Loucy (cell line): ENCODE measurements at regions not wholly inside any gene's neighbourhood (a gene's known extent, or its start where the extent isn't known, plus 50 kb on each side); places are given as distances from the start of the nearest gene placed in this dataset.

Experiments
- H2AFZ ChIP-seq: fragments of 200-600 bp; sonication (generic); 2 replicates; pipeline ENCODE4 v1.6.0; 2016; ENCODE audit warnings: antibody characterized with exemption, mild to moderate bottlenecking, low read length, moderate library complexity
- H3F3A ChIP-seq: fragments of 200-600 bp; 2 replicates; pipeline ENCODE4 v1.6.0; 2016; ENCODE audit warnings: antibody characterized with exemption, low read depth, mild to moderate bottlenecking
- H3K27me3 ChIP-seq: fragments of 200-600 bp; sonication (generic); 2 replicates; pipeline ENCODE4 v1.6.1; 2014; ENCODE audit warnings: low read length, mild to moderate bottlenecking; ENCODE audit not compliant: insufficient read depth, poor library complexity, severe bottlenecking
- H3K36me3 ChIP-seq: fragments of 200-600 bp; sonication (generic); 2 replicates; pipeline ENCODE4 v1.6.1; 2016; ENCODE audit warnings: low read length; ENCODE audit not compliant: insufficient read depth
- H3K4me1 ChIP-seq: fragments of 200-600 bp; sonication (generic); 2 replicates; pipeline ENCODE4 v1.5.1; 2014; ENCODE audit warnings: low read length, mild to moderate bottlenecking; ENCODE audit not compliant: insufficient read depth, poor library complexity, severe bottlenecking
- H3K4me2 ChIP-seq: fragments of 200-600 bp; sonication (generic); 2 replicates; pipeline ENCODE4 v1.6.0; 2014; ENCODE audit warnings: antibody characterized with exemption, low read length, low read depth, mild to moderate bottlenecking; ENCODE audit not compliant: poor library complexity, severe bottlenecking
- H3K4me3 ChIP-seq: fragments of 200-600 bp; sonication (generic); 2 replicates; pipeline ENCODE4 v1.5.1; 2014; ENCODE audit warnings: low read length, mild to moderate bottlenecking, mixed read lengths; ENCODE audit not compliant: poor library complexity, severe bottlenecking
- H3K79me2 ChIP-seq: fragments of 200-600 bp; sonication (generic); 2 replicates; pipeline ENCODE4 v1.6.1; 2014; ENCODE audit warnings: low read length; ENCODE audit not compliant: insufficient read depth
- H3K9ac ChIP-seq: fragments of 200-600 bp; sonication (generic); 2 replicates; pipeline ENCODE4 v1.6.0; 2014; ENCODE audit warnings: mild to moderate bottlenecking, low read depth, low read length, moderate library complexity; ENCODE audit not compliant: poor library complexity, severe bottlenecking
- H3K9me2 ChIP-seq: fragments of 200-600 bp; sonication (generic); replicated peaks from 2 replicates; pipeline ENCODE4 v1.6.1; 2016; ENCODE audit warnings: low read depth, low read length, mixed read lengths
- H3K9me3 ChIP-seq: fragments of 200-600 bp; sonication (generic); 2 replicates; pipeline ENCODE4 v1.6.1; 2014; ENCODE audit warnings: mild to moderate bottlenecking, antibody characterized with exemption, low read length, low read depth; ENCODE audit not compliant: insufficient read depth
- H4K20me1 ChIP-seq: fragments of 200-600 bp; sonication (generic); 2 replicates; pipeline ENCODE4 v1.6.0; 2014; ENCODE audit warnings: antibody characterized with exemption, low read length, mild to moderate bottlenecking; ENCODE audit not compliant: insufficient read depth, poor library complexity, severe bottlenecking
- CTCF ChIP-seq: fragments of 200-600 bp; sonication (generic); conservative IDR thresholded peaks from 2 replicates; pipeline ENCODE4 v1.5.1; 2014; ENCODE audit warnings: mild to moderate bottlenecking, antibody characterized with exemption, low read length
- EZH2phosphoT487 ChIP-seq: fragments of 200-600 bp; IDR thresholded peaks from 2 replicates; pipeline ENCODE4 v1.6.1; 2018; ENCODE audit warnings: antibody characterized with exemption, mild to moderate bottlenecking, moderate library complexity, borderline replicate concordance

- no peaks in the 10 kb centered on the region for H3K9me2 ChIP-seq
- H3K9ac ChIP-seq: no peak overlapping the region
- no peak for TF ChIP-seq CTCF
- no peak for TF ChIP-seq EZH2phosphoT487
- no peaks in the 10 kb centered on the region for H3K79me2 ChIP-seq
- no peaks in the 10 kb centered on the region for H3K9me3 ChIP-seq
- H2AFZ ChIP-seq: no peak overlapping the region
- H3K36me3 ChIP-seq: no peaks in the 10 kb centered on the region
- H3K4me3 ChIP-seq: no peak overlapping the region
- no peaks in the 10 kb centered on the region for H3K27me3 ChIP-seq
- peak overlapping the region; percentile 19 for H3K4me2 ChIP-seq
- H3K4me1 ChIP-seq: peaks cover 27% of the 10 kb centered on the region
- H3F3A ChIP-seq: no peaks in the 10 kb centered on the region
- H4K20me1 ChIP-seq: no peaks in the 10 kb centered on the region
Measured at GRCh38 chr4:138095378-138095777, 146.8 kb downstream of the SLC7A11 start.

- no peaks in the 10 kb centered on the region for H4K20me1 ChIP-seq
- no peaks in the 10 kb centered on the region for H3K9me3 ChIP-seq
- H3K4me1 ChIP-seq: peaks cover 16% of the 10 kb centered on the region
- H3K36me3 ChIP-seq: no peaks in the 10 kb centered on the region
- TF ChIP-seq EZH2phosphoT487 (no peak), CTCF (no peak)
- no peak overlapping the region for H3K9ac ChIP-seq
- H3K9me2 ChIP-seq: no peaks in the 10 kb centered on the region
- H3K4me3 ChIP-seq: no peak overlapping the region
- H3F3A ChIP-seq: no peaks in the 10 kb centered on the region
- H2AFZ ChIP-seq: no peak overlapping the region
- no peaks in the 10 kb centered on the region for H3K27me3 ChIP-seq
- no peak overlapping the region for H3K4me2 ChIP-seq
- H3K79me2 ChIP-seq: no peaks in the 10 kb centered on the region
Measured at GRCh38 chr4:138092060-138092459, 150.1 kb downstream of the SLC7A11 start.

DNA sequence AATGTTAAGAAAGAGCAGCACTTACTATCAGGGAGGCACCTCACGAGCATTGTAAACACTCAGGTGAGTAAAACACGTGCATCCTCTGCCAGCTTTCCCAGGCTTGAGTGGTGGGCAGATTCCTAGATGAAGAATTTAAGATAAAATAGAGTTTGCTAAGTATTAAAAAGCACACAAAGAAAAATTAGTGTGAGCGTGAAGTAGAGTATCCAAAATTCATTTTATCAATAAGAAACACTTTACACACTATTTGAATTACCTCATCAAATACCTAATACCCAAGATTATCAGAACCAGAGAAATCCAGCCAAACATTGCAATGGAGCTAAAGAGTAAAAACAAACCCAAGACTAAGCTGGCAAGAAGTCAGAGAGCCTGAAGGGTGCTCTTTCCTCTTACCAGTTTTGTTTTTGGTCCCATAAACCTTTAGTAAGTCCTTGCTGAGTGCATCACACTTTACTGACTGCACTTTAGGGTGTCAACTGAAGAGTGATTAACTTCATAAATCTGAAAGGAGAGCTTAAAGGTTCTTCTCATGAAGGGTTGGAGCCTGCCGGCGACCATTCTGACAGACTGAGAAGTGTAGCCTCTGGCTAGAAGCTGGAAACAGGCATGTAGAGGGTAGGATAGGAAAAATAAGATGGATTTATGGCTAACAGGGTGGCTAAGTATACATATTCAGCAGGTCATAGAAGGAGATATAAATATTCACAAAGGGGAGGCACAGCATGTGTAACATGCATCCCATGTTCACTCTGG lies 151.1 kb downstream of the SLC7A11 start:
- Histone ChIP-seq H3K27me3 (no peaks in the 10 kb centered on the region), H3K4me1 (peaks cover 16% of the 10 kb centered on the region), H3K4me3 (no peak overlapping the region), H3K9me3 (no peaks in the 10 kb centered on the region), H2AFZ (peak overlapping the region; percentile 67; the same call in 1 of the 2 replicates), H3F3A (no peaks in the 10 kb centered on the region), H3K9ac (no peak overlapping the region), H3K36me3 (no peaks in the 10 kb centered on the region), H3K9me2 (no peaks in the 10 kb centered on the region), H3K79me2 (no peaks in the 10 kb centered on the region), H3K4me2 (peak overlapping the region; percentile 7), H4K20me1 (no peaks in the 10 kb centered on the region)
- TF ChIP-seq EZH2phosphoT487: no peak
- no peak for TF ChIP-seq CTCF
